ENCODE measurements at regions not wholly inside any gene's neighbourhood (a gene's known extent, or its start where the extent isn't known, plus 50 kb on each side); places are given as distances from the start of the nearest gene placed in this dataset.
"Not testable (repeated sequence)": the region's sequence is repeated elsewhere in the genome, so short reads cannot be mapped to it uniquely, and the experiment has no call there.

DNA sequence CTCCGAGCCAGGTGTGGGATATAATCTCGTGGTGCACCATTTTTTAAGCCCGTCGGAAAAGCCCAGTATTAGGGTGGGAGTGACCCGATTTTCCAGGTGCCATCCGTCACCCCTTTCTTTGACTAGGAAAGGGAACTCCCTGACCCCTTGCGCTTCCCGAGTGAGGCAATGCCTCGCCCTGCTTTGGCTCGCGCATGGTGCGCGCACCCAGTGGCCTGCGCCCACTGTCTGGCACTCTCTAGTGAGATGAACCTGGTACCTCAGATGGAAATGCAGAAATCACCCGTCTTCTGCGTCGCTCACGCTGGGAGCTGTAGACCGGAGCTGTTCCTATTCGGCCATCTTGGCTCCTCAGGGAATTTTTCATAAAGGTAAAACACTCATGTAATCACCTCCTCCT, 63.9 kb downstream of the RWDD3 start:
- BruUV-seq (replicated peaks); H3K27ac ChIP-seq (ENCODE audit: low read depth, low read length, poor library complexity, severe bottlenecking); H3K4me3 ChIP-seq (ENCODE audit: low read depth, low read length, poor library complexity, severe bottlenecking); H3K4me2 ChIP-seq (ENCODE audit: low read length); H3K9me2 ChIP-seq (ENCODE audit: insufficient read depth, low read length); H3K4me1 ChIP-seq (ENCODE audit: insufficient read depth, low read length, poor library complexity, severe bottlenecking); CTCF ChIA-PET (ENCODE audit: unreplicated experiment); H3K9me3 ChIP-seq (ENCODE audit: low read length); H3K79me2 ChIP-seq (ENCODE audit: insufficient read depth, low read depth, low read length); H2AFZ ChIP-seq (ENCODE audit: low read length); H3K36me3 ChIP-seq (ENCODE audit: insufficient read depth, low read length); intact Hi-C loops (cut with micrococcal nuclease; ENCODE audit: unreplicated experiment); DNase-seq (ENCODE audit: low spot score); H4K20me1 ChIP-seq (ENCODE audit: insufficient read depth, low read length); POLR2A ChIA-PET: not testable (repeated sequence)

DNA sequence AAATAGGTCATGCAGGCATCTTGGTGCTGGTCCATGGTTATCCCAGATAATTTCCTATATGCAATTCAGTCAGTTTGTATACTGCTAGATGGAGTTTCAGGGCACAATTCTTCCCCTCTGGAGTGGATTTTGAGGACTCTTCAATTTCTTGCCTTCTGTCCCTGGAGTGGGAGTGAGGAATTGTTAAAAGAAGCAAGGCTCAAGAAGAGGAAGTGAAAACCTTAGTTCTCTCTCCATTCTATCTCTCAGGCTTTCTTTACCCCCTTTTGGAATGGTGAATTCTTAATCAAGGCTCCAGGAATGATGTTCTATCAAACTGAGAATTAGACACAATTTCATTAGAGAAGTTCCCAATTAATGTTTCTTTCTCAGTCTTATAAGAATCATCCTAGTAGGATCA, 67.1 kb downstream of the RWDD3 start:
- DNase-seq (ENCODE audit: low spot score): no peak
- Histone ChIP-seq H3K9me3 (ENCODE audit: low read length) (no peaks in the 10 kb centered on the region), H3K36me3 (ENCODE audit: insufficient read depth, low read length) (no peaks in the 10 kb centered on the region), H3K4me3 (ENCODE audit: low read depth, low read length, poor library complexity, severe bottlenecking) (no peak overlapping the region), H3K4me2 (ENCODE audit: low read length) (no peak overlapping the region), H3K4me1 (ENCODE audit: insufficient read depth, low read length, poor library complexity, severe bottlenecking) (no peaks in the 10 kb centered on the region), H3K27ac (ENCODE audit: low read depth, low read length, poor library complexity, severe bottlenecking) (no peak overlapping the region), H3K9me2 (ENCODE audit: insufficient read depth, low read length) (no peaks in the 10 kb centered on the region), H3K79me2 (ENCODE audit: insufficient read depth, low read depth, low read length) (no peaks in the 10 kb centered on the region), H4K20me1 (ENCODE audit: insufficient read depth, low read length) (no peaks in the 10 kb centered on the region), H2AFZ (ENCODE audit: low read length) (no peak overlapping the region)
- no TSS peak for BruUV-seq (replicated peaks)
- TF ChIP-seq, protein P1, sequence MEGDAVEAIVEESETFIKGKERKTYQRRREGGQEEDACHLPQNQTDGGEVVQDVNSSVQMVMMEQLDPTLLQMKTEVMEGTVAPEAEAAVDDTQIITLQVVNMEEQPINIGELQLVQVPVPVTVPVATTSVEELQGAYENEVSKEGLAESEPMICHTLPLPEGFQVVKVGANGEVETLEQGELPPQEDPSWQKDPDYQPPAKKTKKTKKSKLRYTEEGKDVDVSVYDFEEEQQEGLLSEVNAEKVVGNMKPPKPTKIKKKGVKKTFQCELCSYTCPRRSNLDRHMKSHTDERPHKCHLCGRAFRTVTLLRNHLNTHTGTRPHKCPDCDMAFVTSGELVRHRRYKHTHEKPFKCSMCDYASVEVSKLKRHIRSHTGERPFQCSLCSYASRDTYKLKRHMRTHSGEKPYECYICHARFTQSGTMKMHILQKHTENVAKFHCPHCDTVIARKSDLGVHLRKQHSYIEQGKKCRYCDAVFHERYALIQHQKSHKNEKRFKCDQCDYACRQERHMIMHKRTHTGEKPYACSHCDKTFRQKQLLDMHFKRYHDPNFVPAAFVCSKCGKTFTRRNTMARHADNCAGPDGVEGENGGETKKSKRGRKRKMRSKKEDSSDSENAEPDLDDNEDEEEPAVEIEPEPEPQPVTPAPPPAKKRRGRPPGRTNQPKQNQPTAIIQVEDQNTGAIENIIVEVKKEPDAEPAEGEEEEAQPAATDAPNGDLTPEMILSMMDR (conservative IDR thresholded peaks at IDR 0.05; ENCODE audit: low read length): no peak
- no peak for TF ChIP-seq EZH2phosphoT487 (IDR thresholded peaks at IDR 0.05; ENCODE audit: borderline replicate concordance, low read depth, low read length)
- CTCF ChIA-PET (ENCODE audit: unreplicated experiment): no interaction called here
- POLR2A ChIA-PET: no interaction called here
- intact Hi-C loops (cut with micrococcal nuclease; ENCODE audit: unreplicated experiment): no loop called here

DNA sequence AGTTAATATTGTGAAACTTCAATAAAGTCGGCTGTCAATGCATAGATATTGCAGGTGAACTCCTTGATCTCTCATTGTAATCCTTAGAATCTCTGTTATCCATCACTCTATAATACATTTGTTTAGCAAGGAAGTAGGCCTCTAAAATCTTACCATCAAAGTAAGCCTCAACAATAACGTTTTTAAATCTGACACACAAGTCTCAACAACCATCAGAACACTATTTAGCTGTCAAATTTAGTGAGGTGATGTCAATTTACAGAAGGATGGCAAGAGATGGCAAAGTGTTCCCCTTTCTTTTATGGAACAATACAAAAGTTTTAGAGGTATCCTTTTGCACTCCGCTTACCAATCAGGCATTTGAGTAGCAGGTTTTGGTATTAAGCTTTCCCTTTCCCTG, 67.6 kb downstream of the RWDD3 start:
- Histone ChIP-seq H3K9me3 (ENCODE audit: low read length) (no peaks in the 10 kb centered on the region), H3K79me2 (ENCODE audit: insufficient read depth, low read depth, low read length) (no peaks in the 10 kb centered on the region), H2AFZ (ENCODE audit: low read length) (no peak overlapping the region), H3K36me3 (ENCODE audit: insufficient read depth, low read length) (no peaks in the 10 kb centered on the region), H3K4me3 (ENCODE audit: low read depth, low read length, poor library complexity, severe bottlenecking) (no peak overlapping the region), H3K9me2 (ENCODE audit: insufficient read depth, low read length) (no peaks in the 10 kb centered on the region), H3K4me1 (ENCODE audit: insufficient read depth, low read length, poor library complexity, severe bottlenecking) (no peaks in the 10 kb centered on the region), H3K27ac (ENCODE audit: low read depth, low read length, poor library complexity, severe bottlenecking) (no peak overlapping the region), H4K20me1 (ENCODE audit: insufficient read depth, low read length) (no peaks in the 10 kb centered on the region), H3K4me2 (ENCODE audit: low read length) (no peak overlapping the region)
- POLR2A ChIA-PET: no interaction called here
- intact Hi-C loops (cut with micrococcal nuclease; ENCODE audit: unreplicated experiment): no loop called here
- DNase-seq (ENCODE audit: low spot score): no peak
- TF ChIP-seq, protein P1 (conservative IDR thresholded peaks at IDR 0.05; ENCODE audit: low read length): no peak
- TF ChIP-seq EZH2phosphoT487 (IDR thresholded peaks at IDR 0.05; ENCODE audit: borderline replicate concordance, low read depth, low read length): no peak
- CTCF ChIA-PET (ENCODE audit: unreplicated experiment): no interaction called here
- no TSS peak for BruUV-seq (replicated peaks)

All from OCI-LY7 (cell line).